ENCODE measurements at regions not wholly inside any gene's neighbourhood (a gene's known extent, or its start where the extent isn't known, plus 50 kb on each side); places are given as distances from the start of the nearest gene placed in this dataset.

DNA sequence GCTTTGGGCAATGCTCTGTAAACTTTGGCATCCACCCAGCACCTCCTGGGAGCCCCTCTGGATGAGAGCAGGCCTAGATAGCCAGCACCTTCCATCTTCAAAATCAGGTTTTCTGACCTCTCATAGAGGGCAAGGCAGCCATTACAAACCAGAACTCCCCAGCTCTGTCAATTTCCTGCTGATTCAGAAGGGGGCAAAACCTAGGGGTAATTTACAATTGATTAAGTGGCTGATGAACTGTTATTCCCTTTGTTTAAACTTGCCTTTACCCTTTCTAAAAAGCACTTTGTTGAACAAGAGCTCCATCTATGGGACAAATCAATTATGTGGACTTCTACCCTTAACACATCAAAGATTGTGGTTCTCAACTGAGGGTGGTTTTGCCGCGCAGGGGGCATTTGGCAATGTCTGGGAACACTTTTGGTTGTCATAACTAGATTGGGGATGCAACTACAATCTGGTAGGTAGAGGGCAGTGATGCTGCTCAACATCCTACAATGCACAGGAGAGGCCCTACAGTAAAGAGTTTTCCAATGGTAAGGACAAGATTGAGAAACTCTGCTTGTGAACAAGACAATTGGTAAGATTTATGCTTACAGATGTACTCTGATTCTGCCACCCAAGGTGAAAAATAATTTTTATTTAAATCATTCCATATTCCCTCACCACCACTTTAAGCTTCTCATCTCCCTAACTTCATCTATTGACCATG lies 184.1 kb downstream of the MARCHF11 start:
- Histone ChIP-seq H3K4me3 (no peak overlapping the region), H3K4me1 (no peaks in the 10 kb centered on the region), H3K27ac (replicated peaks in 1 of 4) (no peak overlapping the region), H3K27me3 (no peaks in the 10 kb centered on the region), H3K9me3 (peaks cover 0 to 20% (median 13%) of the 10 kb centered on the region in 4 donors), H3K36me3 (no peaks in the 10 kb centered on the region)
- 47% methylated on average over 2 of the region's 2 CpGs for WGBS
- intact Hi-C loops (cut with DNase I), result loop anchor here (5.0 to 10.0 kb wide), 2 partner anchors 611 to 888 kb away; no protein-coding TSS in a partner anchor
- TF ChIP-seq EP300 (IDR thresholded peaks at IDR 0.05), result no peak
- TF ChIP-seq, protein P1, sequence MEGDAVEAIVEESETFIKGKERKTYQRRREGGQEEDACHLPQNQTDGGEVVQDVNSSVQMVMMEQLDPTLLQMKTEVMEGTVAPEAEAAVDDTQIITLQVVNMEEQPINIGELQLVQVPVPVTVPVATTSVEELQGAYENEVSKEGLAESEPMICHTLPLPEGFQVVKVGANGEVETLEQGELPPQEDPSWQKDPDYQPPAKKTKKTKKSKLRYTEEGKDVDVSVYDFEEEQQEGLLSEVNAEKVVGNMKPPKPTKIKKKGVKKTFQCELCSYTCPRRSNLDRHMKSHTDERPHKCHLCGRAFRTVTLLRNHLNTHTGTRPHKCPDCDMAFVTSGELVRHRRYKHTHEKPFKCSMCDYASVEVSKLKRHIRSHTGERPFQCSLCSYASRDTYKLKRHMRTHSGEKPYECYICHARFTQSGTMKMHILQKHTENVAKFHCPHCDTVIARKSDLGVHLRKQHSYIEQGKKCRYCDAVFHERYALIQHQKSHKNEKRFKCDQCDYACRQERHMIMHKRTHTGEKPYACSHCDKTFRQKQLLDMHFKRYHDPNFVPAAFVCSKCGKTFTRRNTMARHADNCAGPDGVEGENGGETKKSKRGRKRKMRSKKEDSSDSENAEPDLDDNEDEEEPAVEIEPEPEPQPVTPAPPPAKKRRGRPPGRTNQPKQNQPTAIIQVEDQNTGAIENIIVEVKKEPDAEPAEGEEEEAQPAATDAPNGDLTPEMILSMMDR (IDR thresholded peaks at IDR 0.05), result peak; percentile 35 to 48 (median 36)
- no peak for DNase-seq (ENCODE audit: extremely low spot score)

DNA sequence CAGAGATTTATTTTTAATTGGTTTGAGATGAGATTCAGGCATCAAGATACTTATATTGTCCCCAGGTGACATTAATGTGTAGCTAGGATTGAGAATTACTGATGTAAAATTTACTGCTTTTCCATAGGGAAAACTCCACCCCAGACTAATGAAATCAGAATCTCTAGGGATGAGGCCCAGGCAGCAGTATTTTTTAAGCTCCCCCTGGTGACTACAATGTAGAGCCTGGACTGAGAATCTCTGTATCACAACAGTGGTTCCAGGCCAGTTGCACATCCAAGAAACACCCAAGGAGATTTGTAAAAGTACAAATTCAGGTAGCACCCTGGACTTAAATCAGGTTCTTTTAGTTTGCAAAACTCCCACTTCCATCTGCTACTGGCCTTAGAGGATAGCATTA lies 185.7 kb downstream of the MARCHF11 start:
- TF ChIP-seq, protein P1 (IDR thresholded peaks at IDR 0.05), result no peak
- no peak for TF ChIP-seq POLR2A (IDR thresholded peaks at IDR 0.05; ENCODE audit: low read depth)
- no peak for TF ChIP-seq EP300 (IDR thresholded peaks at IDR 0.05)
- no peak for TF ChIP-seq POLR2AphosphoS5 (IDR thresholded peaks at IDR 0.05)
- Histone ChIP-seq H3K27me3 (no peaks in the 10 kb centered on the region), H3K9me3 (peaks cover 0 to 22% (median 14%) of the 10 kb centered on the region in 4 donors), H3K4me1 (no peaks in the 10 kb centered on the region), H3K4me3 (no peak overlapping the region), H3K36me3 (no peaks in the 10 kb centered on the region), H3K27ac (replicated peaks in 1 of 4) (no peak overlapping the region)
- intact Hi-C loops (cut with DNase I), result loop anchor here (10.0 kb wide), 1 partner anchor 609 kb away; no protein-coding TSS in a partner anchor
- DNase-seq (ENCODE audit: extremely low spot score), result no peak

DNA sequence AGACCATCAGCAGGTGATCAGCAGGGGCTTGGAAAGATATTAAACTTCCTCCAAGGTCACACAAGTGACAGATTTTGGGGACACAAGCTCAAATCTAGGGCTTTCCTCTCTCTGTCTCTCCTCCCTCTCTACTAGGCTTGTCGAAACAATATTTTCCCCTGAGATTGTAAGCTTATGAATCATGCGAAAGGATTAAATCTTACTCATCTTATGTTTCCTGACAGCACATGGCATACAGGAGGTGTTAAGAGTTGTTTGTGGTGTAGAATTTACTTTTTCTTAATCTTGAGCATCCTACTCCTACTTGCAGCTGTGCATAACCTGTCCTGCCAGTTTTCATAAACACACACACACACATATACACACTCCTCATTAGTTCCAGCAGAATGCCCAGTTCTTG lies 186.3 kb downstream of the MARCHF11 start:
- no peak for DNase-seq (ENCODE audit: extremely low spot score)
- WGBS, result 77% methylated on average over 2 of the region's 2 CpGs
- TF ChIP-seq EP300 (IDR thresholded peaks at IDR 0.05) (no peak), POLR2AphosphoS5 (IDR thresholded peaks at IDR 0.05) (no peak), POLR2A (IDR thresholded peaks at IDR 0.05; ENCODE audit: low read depth) (no peak)
- TF ChIP-seq, protein P1 (IDR thresholded peaks at IDR 0.05), result no peak
- no peaks in the 10 kb centered on the region for H3K27me3 ChIP-seq
- no peak overlapping the region for H3K4me3 ChIP-seq
- H3K4me1 ChIP-seq, result no peaks in the 10 kb centered on the region
- H3K36me3 ChIP-seq, result no peaks in the 10 kb centered on the region
- intact Hi-C loops (cut with DNase I), result loop anchor here (10.0 kb wide), 1 partner anchor 609 kb away; no protein-coding TSS in a partner anchor
- H3K27ac ChIP-seq (replicated peaks in 1 of 4), result no peak overlapping the region
- peaks cover 0 to 22% (median 14%) of the 10 kb centered on the region in 4 donors for H3K9me3 ChIP-seq

DNA sequence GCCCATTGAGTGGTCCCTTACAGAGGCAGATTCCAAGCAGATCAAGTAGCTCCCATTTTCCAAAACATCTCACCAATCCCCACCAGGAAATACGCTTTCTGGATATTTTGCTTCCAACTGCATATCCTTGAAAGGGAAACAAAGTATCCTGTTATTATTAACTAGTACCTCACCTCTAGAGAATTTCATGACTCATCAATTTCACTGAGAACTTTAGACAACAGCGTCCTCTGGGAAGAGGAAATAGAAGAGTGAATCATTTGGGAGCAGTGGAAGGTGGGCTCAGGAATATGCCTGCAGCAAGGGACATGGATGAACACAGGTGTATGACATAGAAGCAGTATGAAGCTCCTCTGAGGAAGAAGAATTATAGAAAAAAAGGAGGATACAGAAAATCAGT lies 186.7 kb downstream of the MARCHF11 start:
- H3K9me3 ChIP-seq, result peaks cover 0 to 22% (median 14%) of the 10 kb centered on the region in 4 donors
- no peaks in the 10 kb centered on the region for H3K27me3 ChIP-seq
- H3K27ac ChIP-seq (replicated peaks in 1 of 4), result no peak overlapping the region
- intact Hi-C loops (cut with DNase I), result loop anchor here (10.0 kb wide), 1 partner anchor 608 kb away; no protein-coding TSS in a partner anchor
- TF ChIP-seq POLR2A (IDR thresholded peaks at IDR 0.05; ENCODE audit: low read depth), result no peak
- TF ChIP-seq, protein P1 (IDR thresholded peaks at IDR 0.05), result no peak
- TF ChIP-seq POLR2AphosphoS5 (IDR thresholded peaks at IDR 0.05), result no peak
- TF ChIP-seq EP300 (IDR thresholded peaks at IDR 0.05), result no peak
- 78% methylated on average over 2 of the region's 2 CpGs for WGBS
- H3K4me3 ChIP-seq, result no peak overlapping the region
- no peaks in the 10 kb centered on the region for H3K36me3 ChIP-seq
- DNase-seq (ENCODE audit: extremely low spot score), result no peak
- H3K4me1 ChIP-seq, result no peaks in the 10 kb centered on the region

Measured in esophagus muscularis mucosa (tissue), 4 donors.